Muscle of back (tissue), 3 donors: ENCODE measurements at regions not wholly inside any gene's neighbourhood (a gene's known extent, or its start where the extent isn't known, plus 50 kb on each side); places are given as distances from the start of the nearest gene placed in this dataset.
"Not testable (repeated sequence)": the region's sequence is repeated elsewhere in the genome, so short reads cannot be mapped to it uniquely, and the experiment has no call there.

Experiments
- DNase-seq, 3 donors: peaks; one replicate each; pipeline versions ENCODE4 v3.0.0 to v3.0.0-alpha.2; 2013

DNA sequence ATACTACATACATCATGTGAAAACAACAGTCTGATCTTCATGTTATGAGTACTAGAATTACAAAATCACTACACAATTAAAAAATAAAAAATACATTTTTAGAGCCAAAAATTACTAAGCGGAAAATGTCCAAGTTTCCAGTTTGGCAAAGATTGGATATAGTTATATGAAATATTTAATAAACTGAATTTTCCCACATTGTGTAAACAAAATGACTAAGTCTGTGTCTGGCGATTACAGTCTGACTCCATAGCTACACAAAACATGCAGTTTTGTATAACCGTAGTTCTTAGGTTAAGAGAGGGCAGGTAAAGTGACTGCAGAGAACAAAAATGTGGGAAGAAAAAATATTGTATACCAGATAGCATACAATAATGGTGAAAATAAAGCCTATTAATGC is 59.2 kb upstream of the TMEM47 start:
- peak in 1 of 3 donors; percentile 14 for DNase-seq

DNA sequence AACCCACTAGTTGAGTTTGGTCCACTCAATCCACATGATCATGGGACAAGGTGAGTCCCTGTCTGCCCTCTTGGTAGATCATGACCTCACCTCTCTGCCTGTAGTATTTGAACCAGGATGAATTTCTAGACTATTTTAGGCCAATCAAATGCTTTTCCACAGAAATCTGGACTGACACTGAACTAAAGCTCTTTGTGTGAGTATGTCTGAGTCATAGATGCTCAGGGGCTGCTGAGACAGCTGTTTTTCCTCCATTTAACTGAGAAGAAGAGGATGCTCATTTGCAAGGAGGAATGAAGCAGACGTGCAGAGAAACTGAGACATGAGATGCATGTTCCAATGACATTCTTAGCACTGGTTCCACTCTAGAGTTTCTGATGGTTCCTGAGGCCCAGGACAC is 77.3 kb upstream of the TMEM47 start:
- DNase-seq = no peak

DNA sequence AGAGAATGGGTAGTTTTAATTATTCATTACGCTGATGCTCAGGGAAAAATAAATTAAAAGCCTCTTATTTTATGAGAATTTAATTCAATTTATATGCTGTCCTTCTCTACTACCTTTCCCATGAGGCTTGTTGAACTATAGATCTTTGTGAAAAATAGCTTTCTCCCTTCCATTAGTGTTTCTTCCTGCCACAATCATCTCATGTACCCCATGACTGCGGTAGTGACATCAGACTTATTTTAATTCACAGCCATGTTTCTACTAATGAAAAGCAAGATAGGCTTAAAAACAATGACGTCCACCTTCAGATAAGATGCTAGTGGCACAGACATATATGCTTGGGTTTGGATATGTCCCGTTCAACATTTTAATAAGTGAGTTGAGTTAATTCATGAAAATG is 87.4 kb upstream of the TMEM47 start:
- DNase-seq = no peak

DNA sequence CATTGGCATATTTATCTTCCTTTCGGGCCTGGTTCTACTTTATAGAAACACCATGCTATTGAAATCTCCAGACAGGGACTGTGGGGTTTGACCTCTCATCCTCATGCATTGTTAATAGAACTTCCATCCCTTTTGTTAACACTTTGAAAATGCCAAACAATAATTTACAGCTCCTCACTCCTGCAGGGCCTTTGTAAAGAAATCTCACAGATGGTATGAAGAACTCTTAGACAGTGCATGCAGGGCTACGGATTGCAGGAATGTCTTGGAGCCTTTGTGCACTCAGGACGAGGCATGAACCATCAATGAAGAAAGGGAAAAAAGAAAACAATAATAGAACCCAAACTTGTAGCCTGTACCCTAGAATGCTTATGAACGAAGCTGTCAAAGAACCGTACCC is 92.8 kb upstream of the TMEM47 start:
- no peak for DNase-seq

DNA sequence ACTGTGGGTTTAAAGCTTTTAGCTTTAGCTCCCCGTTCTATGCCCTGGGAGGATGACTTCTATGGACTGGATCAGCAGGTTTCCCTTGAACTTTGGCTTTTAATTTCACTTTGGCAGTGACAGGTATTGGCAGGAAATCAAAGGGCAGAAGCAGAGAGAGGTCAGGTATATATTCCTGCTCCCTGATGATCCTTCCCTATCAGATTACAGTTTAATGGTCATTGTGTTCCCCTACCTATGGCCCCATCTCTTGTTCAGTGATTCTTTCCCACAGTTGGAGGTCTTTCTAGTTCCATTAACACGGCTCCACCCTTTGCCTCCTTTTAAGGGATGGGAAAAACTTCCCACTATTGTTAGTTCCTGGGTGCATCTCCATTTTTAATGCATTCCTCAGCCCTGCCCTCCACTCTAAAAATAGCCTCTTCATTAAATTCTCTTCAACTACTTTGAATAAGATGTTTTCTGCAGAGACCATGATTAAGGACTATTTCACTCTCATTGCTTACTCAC is 107.8 kb upstream of the TMEM47 start:
- no peak for DNase-seq

DNA sequence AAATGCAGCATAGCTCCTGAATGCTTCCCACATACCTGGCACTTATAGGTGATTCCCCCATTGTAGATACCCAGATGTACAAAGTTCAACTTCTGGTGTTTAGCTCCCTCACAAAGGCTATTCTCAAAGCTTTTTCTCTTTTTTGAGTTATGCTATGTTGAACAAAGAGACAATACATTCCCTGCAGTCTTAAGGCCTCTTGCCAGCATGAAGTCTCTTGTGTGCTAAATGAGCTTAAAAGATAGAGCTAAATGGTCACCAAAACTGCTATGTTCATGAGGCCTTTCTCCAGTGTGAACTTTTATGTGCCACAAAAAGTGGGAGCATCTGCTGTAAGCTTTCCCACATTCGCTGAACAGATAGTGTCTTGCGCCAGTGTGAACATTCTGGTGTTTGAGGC is 111.2 kb upstream of the TMEM47 start:
- no peak for DNase-seq

DNA sequence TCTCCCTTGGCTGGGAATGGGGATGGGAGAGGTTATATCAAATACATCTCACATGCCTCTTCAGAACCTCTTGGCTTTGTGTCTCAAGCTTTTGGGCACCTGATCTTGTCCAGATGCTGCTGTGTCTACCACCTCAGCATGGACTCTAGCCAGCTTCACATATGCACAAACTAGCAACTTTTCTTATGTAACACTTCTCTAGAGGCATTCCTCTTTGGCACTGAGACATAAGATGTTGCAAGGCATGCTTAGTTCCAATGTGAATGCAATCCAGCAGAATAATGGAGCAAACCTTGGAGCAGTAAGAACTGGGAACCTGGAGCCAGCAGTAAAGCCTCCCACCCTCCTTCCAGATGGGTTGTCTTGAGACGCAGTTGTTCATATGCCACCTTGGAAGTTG is 113.4 kb upstream of the TMEM47 start:
- peak in 1 of 3 donors; percentile 1 for DNase-seq

DNA sequence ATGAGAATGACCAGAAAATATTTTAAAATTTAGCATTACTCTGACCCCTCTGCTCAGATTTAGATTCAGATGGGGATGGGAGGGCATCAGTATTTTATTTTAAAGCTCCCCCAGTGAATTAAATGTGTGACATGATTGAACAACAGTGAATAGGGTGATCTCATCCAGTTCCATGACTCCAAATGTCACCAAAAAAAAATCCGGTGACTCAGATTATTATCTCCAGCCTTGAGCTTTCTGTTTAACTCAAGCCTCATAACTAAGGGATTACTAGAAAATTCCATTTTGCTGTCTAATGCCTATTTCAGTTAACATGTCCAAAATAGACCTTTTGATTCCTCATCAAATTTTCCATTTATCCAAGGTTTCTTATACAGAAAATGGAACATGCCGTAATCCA is 121.8 kb upstream of the TMEM47 start:
- DNase-seq = peak in 1 of 3 donors; percentile 61

DNA sequence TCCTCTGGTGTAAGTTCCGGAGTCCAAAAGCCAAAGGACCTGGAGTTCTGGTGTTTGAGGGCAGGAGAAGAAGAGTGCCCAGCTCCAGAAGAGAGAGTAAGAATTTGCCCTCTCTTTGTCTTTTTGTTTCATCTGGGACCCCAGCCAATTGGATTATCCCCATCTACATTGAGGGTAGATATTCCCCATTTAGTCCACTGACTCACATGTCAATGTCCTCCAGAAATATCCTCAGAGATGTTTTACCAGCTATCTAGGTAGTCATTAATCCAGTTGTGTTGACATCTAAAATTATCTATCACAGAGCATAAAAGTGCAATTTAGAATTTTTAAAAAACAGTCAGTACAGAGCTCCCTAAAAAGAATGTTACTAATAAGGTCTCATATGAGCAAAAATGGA is 132.9 kb upstream of the TMEM47 start:
- DNase-seq = peak in 1 of 3 donors; percentile 15

DNA sequence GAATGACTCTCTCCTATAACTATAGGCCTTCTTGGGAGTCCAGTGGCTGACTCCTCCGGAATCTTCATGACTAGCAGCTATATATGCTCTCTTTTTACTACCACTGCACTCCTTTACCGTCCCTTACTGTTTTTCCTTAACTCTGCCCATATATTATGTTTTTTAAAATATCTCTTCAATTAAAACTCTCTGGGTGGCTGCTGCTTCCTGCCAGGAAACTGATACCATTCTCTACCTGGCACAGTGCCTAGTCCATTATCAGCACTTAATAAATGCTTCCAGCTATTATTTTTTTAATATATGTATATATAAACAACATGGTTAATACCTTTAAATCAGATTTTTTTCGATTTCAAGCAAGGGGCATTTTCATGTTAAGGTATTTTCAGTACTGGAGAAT is 136.6 kb upstream of the FAM47B start:
- no peak for DNase-seq

DNA sequence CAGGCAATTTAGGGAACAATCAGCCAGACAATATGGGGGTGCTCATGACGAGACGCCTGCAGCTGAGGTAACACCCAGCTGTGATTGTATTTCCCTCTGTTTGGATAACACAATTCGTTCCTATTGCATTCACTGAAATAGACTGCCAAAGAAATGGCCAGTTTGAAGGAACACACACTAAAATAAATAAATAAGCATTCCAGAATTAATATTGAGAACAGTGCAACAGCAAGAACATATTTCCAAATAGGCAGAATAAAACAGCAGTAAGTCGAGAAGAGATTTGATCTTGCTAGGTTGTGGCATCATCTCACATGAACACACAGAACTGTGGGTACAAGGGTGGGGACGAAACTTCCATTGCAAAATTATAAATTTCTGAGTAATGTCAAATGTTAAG is 133.5 kb upstream of the FAM47B start:
- no peak for DNase-seq

DNA sequence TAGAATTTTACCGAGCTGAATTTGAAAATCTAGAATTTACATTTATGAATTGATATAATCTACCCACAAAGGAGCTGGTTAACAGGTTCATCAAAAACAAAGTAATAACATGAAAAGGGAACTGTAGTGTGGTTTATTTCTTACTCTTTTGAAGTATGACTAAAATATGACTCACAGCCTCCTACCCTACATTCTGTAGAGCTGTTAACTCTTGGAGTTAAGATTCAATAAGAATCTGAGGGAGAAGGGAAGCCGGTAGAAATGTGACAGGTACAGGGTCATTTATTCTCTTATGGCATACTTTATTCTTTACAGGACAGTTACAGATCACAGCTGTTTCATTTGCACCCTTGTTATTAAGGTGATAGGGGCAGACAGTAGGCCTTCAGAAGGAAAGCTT is 132.2 kb upstream of the FAM47B start:
- DNase-seq = no peak

DNA sequence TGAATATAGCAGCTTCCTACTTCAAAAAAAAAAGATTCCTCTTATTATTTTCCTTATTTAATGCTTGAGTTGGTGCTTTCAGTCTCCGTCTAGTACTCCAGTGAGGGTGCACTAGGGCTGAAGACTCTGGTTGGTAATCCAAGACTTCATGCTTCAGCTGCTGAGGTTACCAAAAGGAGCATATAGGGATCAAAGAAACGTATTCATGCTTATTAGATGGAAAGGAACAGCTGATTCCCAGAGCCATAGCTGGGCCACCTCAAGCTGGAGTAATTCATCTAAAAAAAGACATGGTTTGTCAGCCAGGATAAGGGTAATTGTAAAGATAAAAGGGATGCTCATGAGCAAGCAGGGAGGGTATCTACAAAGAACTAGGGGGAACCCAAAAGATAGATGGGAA is 131.7 kb upstream of the FAM47B start:
- DNase-seq = peak; percentile 3 to 21 (median 11)

DNA sequence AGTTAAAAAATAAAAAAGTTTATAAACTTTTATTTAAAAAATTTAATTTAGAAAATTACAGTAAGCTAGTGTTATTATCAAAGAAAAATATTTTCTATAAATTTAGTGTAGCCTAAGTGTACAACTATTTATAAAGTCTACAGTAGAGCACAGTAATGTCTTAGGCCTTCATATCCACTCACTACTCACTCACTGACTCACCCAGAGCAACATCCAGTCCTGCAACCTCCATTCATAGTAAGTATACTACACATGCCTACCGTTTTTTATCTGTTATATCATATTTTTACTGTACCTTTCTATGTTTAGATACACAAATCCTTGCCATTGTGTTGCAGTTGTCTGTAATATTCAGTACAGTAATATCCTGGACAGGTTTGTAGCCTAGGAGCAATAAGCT is 129.0 kb upstream of the FAM47B start:
- no peak for DNase-seq

DNA sequence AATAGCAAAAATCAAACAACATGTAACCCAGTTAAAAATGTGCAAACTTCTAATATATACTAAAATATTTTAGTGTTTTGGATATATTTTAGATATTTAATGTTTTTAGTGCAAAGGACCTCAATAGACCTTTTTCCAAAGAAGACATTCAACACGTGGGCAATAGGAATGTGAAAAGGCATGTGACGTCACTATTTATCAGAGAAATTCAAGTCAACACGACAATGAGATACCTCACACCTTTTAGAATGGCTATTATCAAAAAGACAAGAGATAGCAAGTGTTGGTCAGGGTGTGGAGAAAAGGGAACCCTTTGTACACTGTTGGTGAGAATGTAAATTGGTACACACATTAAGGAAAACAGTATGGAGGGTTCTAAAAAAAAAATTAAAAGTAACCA is 115.6 kb upstream of the FAM47B start:
- no peak for DNase-seq

DNA sequence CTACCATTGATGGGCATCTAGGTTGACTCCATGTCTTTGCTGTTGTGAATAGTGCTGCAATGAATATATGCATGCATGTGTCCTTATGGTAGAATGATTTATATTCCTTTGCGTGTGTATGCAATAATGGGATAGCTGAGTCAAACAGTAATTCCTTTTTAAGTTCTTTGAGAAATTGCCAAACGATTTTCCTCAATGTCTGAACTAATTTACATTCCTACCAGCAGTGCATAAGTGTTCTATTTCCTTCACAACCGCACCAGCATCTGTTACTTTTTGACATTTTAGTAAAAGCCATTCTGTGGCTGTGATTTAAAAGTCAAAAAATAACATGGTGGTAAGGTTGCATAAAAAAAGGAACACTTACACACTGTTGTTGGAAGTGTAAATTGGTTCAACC is 103.1 kb upstream of the FAM47B start:
- no peak for DNase-seq

DNA sequence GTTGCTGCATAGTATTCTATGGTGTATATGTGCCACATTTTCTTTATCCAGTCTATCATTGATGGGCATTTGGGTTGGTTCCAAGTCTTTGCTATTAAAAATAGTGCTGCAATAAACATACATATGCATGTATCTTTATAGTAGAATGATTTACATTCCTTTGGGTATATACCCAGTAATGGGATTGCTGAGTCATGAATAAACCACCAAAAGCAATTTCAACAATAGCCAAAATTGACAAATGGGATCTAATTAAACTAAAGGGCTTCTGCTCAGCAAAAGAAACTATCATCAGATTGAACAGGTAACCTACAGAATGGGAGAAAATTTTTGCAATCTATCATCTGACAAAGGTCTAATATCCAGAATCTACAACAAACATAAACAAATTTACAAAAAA is 101.4 kb upstream of the FAM47B start:
- not testable (repeated sequence) for DNase-seq

DNA sequence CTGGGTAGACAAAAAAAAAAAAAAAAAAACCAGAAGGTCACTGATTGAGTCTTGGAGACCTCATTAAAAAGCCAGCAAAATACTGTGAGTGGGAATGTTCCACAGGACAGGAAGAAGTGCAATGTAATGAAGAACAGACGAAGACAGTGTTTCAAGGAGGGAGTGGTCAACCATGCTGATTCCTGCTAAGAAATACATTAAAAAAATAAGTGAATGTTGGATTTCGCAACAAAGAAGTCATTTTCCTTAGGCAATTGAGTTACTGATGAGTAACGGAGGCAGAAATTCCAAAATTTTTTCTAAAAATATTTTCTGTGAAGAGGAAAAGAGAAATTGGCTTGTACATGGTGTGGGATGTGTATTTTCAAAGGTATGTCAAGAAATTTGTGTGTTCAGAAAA is 94.3 kb upstream of the FAM47B start:
- no peak for DNase-seq

DNA sequence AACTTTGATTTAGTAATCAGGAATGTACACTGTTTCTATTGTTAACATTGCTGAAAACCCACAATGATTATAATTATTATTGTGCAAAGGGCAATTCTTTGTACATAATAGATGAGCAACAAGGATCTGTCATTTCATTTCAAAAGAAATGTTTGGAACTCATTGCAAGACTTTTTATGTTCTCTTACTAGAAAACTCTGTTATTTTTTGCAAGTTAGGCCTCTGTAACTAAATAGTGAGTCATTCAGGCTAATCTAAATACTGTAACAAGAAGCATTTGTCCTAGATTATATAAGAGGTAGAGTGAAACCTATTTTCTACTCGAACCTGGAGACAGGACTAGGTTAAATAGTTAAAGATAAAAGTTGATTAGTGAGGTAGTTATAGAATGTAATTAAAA is 93.2 kb upstream of the FAM47B start:
- no peak for DNase-seq

DNA sequence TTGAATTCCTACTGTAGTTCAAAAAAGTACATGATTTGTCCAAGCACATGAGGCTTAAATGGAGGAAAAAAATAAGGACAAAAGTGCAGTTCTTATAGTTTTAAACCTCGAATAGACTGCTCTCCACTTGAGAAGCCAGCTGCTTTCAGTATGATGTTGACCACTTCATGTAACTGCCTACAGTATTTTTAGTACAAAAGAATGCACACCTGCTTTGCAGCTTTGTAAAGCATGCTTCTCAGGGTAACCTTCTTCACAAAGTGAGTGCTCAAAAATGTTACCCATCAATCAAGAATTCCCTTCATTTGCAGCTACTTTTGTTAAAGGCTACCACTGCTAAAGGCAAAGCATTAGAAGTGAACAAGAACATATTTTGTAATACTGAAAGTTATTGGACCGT is 83.4 kb upstream of the FAM47B start:
- DNase-seq = no peak

DNA sequence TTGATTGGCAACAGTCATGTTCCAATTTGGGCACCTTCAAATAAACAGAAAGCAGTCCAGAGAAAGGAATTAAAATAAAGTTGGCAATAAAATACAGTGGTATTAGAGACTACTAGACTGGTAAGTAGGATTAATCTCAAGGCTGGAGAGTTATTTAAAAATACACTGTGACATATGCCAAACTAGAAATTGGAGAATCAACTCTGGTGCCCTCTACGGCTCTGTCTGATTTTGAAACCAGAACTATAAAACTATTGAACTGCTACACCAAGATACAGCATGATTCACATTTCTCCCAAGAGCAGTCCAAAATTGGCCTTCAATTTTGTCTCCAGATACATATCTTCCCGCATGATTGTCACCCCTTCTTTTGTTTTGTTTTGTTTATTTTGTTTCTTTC is 78.7 kb upstream of the FAM47B start:
- DNase-seq = no peak

DNA sequence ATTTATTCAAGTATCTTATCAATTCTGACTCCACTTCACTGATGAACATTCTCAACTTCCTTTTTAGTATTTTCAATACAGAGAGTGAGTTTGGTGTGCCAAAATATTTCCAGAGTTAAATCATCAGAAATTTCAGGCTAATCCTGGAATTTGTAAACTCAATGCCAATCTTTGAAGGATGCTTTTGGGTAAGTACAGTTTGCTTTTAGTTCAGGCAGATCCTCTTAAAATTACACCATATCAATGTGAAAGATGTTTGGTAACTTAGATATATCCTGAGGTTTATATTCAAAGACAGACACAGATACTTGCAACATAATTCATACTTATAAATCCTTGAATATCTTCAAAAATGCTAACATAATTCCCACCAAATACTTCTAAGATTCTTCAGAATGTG is 76.0 kb upstream of the FAM47B start:
- DNase-seq = no peak

DNA sequence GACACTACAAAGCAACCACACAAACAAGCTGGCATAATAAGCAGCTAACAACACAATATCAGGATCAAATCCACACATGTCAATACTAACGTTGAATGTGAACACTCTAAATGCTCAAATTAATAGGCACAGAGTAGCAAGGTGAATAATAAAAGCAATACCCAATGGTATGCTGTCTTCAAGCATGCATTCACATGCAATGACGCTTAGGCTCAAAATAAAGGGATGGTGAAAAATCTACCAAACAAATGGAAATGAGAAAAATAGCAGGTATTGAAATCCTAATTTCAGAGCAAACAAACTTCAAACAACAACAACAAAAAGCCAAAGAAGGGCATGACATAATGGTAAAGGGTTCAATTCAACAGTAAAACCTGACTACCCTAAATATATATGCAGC is 74.0 kb upstream of the FAM47B start:
- DNase-seq = no peak

DNA sequence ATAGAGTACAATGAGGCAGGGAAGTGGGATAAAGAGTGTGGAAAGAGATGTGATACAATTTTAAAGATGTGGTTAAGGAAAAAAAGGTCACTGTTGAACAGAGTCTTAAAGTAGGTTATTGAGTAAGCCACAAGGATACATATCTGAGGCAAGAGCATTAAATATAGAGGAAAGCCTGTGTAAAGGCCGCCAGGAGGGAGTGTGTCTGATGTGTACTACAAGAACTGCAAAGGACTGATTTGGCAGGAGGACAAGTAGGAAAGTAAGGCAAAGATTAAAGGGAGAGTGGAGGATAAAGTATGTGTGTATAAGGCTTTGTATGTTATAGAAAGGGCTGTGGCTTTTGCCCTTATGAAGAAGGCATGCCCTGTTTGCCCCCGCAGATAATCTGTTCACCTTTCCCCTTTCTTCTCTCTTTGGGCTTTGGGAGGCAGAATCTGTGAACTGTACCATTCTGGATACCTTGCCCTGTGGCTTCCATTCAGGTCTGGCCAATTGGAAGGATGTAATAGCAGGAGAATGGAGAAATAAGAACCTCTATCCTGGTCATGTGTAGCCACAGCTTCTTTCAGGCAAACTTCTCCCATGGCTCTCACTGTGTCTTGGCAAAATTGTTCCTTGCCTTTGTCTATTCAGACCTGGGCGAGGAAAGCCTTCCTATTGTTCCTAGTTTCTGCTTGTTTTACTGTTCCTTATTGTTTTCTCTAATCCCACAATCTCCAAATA is 68.9 kb upstream of the FAM47B start:
- DNase-seq = no peak
